ENCODE measurements at regions not wholly inside any gene's neighbourhood (a gene's known extent, or its start where the extent isn't known, plus 50 kb on each side); places are given as distances from the start of the nearest gene placed in this dataset.

GRCh38 chr12:13668880-13669279 is 312.5 kb downstream of the GRIN2B start:
- no peak for TF ChIP-seq CTCF (IDR thresholded peaks at IDR 0.05; ENCODE audit: low read depth, low read length)
- no peak overlapping the region for H3K4me3 ChIP-seq (replicated peaks in 1 of 2; ENCODE audit: low read depth in 2 of 2, low read length in 2 of 2)
- DNase-seq (ENCODE audit: low read depth in 2 of 2), result no peak

GRCh38 chr12:13666806-13667205 is 314.6 kb downstream of the GRIN2B start:
- no peak overlapping the region for H3K4me3 ChIP-seq (replicated peaks in 1 of 2; ENCODE audit: low read depth in 2 of 2, low read length in 2 of 2)
- no peak for DNase-seq (ENCODE audit: low read depth in 2 of 2)
- no peak for TF ChIP-seq CTCF (IDR thresholded peaks at IDR 0.05; ENCODE audit: low read depth, low read length)

- TF ChIP-seq CTCF (IDR thresholded peaks at IDR 0.05; ENCODE audit: low read depth, low read length), result peak; percentile 85
- DNase-seq (ENCODE audit: low read depth in 2 of 2), result peak; percentile 61 to 63
- no peak overlapping the region for H3K4me3 ChIP-seq (replicated peaks in 1 of 2; ENCODE audit: low read depth in 2 of 2, low read length in 2 of 2)
These were observed 320.2 kb downstream of the GRIN2B start for GRCh38 chr12:13661005-13661887.

- DNase-seq (ENCODE audit: low read depth in 2 of 2), result no peak
- no peak for TF ChIP-seq CTCF (IDR thresholded peaks at IDR 0.05; ENCODE audit: low read depth, low read length)
- no peak overlapping the region for H3K4me3 ChIP-seq (replicated peaks in 1 of 2; ENCODE audit: low read depth in 2 of 2, low read length in 2 of 2)
These were observed 326.9 kb downstream of the GRIN2B start for GRCh38 chr12:13654456-13654855.

- H3K4me3 ChIP-seq (replicated peaks in 1 of 2; ENCODE audit: low read depth in 2 of 2, low read length in 2 of 2), result no peak overlapping the region
- no peak for TF ChIP-seq CTCF (IDR thresholded peaks at IDR 0.05; ENCODE audit: low read depth, low read length)
- no peak for DNase-seq (ENCODE audit: low read depth in 2 of 2)
These were observed 329.3 kb downstream of the GRIN2B start for GRCh38 chr12:13652105-13652504.

- no peak for DNase-seq (ENCODE audit: low read depth in 2 of 2)
- TF ChIP-seq CTCF (IDR thresholded peaks at IDR 0.05; ENCODE audit: low read depth, low read length), result no peak
- no peak overlapping the region for H3K4me3 ChIP-seq (replicated peaks in 1 of 2; ENCODE audit: low read depth in 2 of 2, low read length in 2 of 2)
These were observed 345.7 kb downstream of the GRIN2B start for GRCh38 chr12:13635709-13636108.

Measured in cardiac fibroblast (primary cell).